Parathyroid adenoma (tissue), 2 donors: ENCODE measurements at regions not wholly inside any gene's neighbourhood (a gene's known extent, or its start where the extent isn't known, plus 50 kb on each side); places are given as distances from the start of the nearest gene placed in this dataset.

Experiments
- H2AFZ ChIP-seq: fragments of 300-600 bp; sonication (generic); one replicate; pipeline ENCODE4 v1.7.0; 2017; ENCODE audit warnings: antibody characterized with exemption, mild to moderate bottlenecking
- H3K27ac ChIP-seq: fragments of 300-600 bp; sonication (generic); one replicate; pipeline ENCODE4 v1.7.0; 2017
- H3K27me3 ChIP-seq: fragments of 300-600 bp; sonication (generic); one replicate; pipeline ENCODE4 v1.7.0; 2017; ENCODE audit warnings: low read length; ENCODE audit not compliant: control insufficient read depth, insufficient read depth
- H3K36me3 ChIP-seq: fragments of 300-600 bp; sonication (generic); one replicate; pipeline ENCODE4 v1.7.0; 2017; ENCODE audit warnings: low read length; ENCODE audit not compliant: control insufficient read depth, insufficient read depth
- H3K4me1 ChIP-seq: fragments of 300-600 bp; sonication (generic); one replicate; pipeline ENCODE4 v1.7.0; 2017; ENCODE audit warnings: control low read depth
- H3K4me2 ChIP-seq: fragments of 300-600 bp; sonication (generic); one replicate; pipeline ENCODE4 v1.7.0; 2017; ENCODE audit warnings: low read length
- H3K4me3 ChIP-seq: fragments of 300-600 bp; sonication (generic); one replicate; pipeline ENCODE4 v1.7.0; 2017; ENCODE audit warnings: low read depth, low read length
- H3K79me2 ChIP-seq: fragments of 300-600 bp; sonication (generic); one replicate; pipeline ENCODE4 v1.7.0; 2017; ENCODE audit warnings: control low read depth
- H3K9ac ChIP-seq: fragments of 300-600 bp; sonication (generic); one replicate; pipeline ENCODE4 v1.7.0; 2017; ENCODE audit warnings: mild to moderate bottlenecking
- H3K9me3 ChIP-seq: fragments of 300-600 bp; sonication (generic); one replicate; pipeline ENCODE4 v1.7.0; 2017; ENCODE audit warnings: low read length; ENCODE audit not compliant: control insufficient read depth
- CTCF ChIP-seq: fragments of 300-600 bp; sonication (generic); IDR thresholded peaks from one replicate; pipeline ENCODE4 v1.7.0; 2017; ENCODE audit warnings: antibody characterized with exemption, mild to moderate bottlenecking
- donor health status: primary hyperparathyroidism.

- Histone ChIP-seq H3K9me3 (no peaks in the 10 kb centered on the region), H3K9ac (no peak overlapping the region), H3K4me2 (no peak overlapping the region), H3K27ac (no peak overlapping the region), H3K27me3 (no peaks in the 10 kb centered on the region), H2AFZ (no peak overlapping the region), H3K4me1 (no peaks in the 10 kb centered on the region), H3K4me3 (no peak overlapping the region), H3K36me3 (no peaks in the 10 kb centered on the region), H3K79me2 (no peaks in the 10 kb centered on the region)
- TF ChIP-seq CTCF, result no peak
Observed at GRCh38 chr4:155610143-155610542, 56.5 kb upstream of the GUCY1A1 start.

- no peak overlapping the region for H3K4me3 ChIP-seq
- H3K4me1 ChIP-seq, result no peaks in the 10 kb centered on the region
- no peak overlapping the region for H2AFZ ChIP-seq
- H3K27ac ChIP-seq, result no peak overlapping the region
- no peak overlapping the region for H3K9ac ChIP-seq
- no peaks in the 10 kb centered on the region for H3K9me3 ChIP-seq
- TF ChIP-seq CTCF, result no peak
- H3K36me3 ChIP-seq, result no peaks in the 10 kb centered on the region
- H3K79me2 ChIP-seq, result no peaks in the 10 kb centered on the region
- no peak overlapping the region for H3K4me2 ChIP-seq
- no peaks in the 10 kb centered on the region for H3K27me3 ChIP-seq
Observed at GRCh38 chr4:155609455-155610059, 57.1 kb upstream of the GUCY1A1 start.

GRCh38 chr4:155608225-155608885 is 58.3 kb upstream of the GUCY1A1 start:
- H3K4me1 ChIP-seq, result no peaks in the 10 kb centered on the region
- H3K27me3 ChIP-seq, result no peaks in the 10 kb centered on the region
- H3K36me3 ChIP-seq, result no peaks in the 10 kb centered on the region
- no peak overlapping the region for H3K4me2 ChIP-seq
- no peak for TF ChIP-seq CTCF
- no peak overlapping the region for H3K4me3 ChIP-seq
- H3K27ac ChIP-seq, result no peak overlapping the region
- no peak overlapping the region for H3K9ac ChIP-seq
- H3K9me3 ChIP-seq, result no peaks in the 10 kb centered on the region
- H3K79me2 ChIP-seq, result no peaks in the 10 kb centered on the region
- H2AFZ ChIP-seq, result no peak overlapping the region

- no peak overlapping the region for H2AFZ ChIP-seq
- H3K4me3 ChIP-seq, result no peak overlapping the region
- no peaks in the 10 kb centered on the region for H3K36me3 ChIP-seq
- no peak overlapping the region for H3K9ac ChIP-seq
- H3K79me2 ChIP-seq, result no peaks in the 10 kb centered on the region
- H3K4me1 ChIP-seq, result no peaks in the 10 kb centered on the region
- H3K9me3 ChIP-seq, result no peaks in the 10 kb centered on the region
- no peak overlapping the region for H3K27ac ChIP-seq
- H3K4me2 ChIP-seq, result no peak overlapping the region
- no peaks in the 10 kb centered on the region for H3K27me3 ChIP-seq
- TF ChIP-seq CTCF, result no peak
Observed at GRCh38 chr4:155607481-155607880, 59.2 kb upstream of the GUCY1A1 start.
